IPS DF 4.7 (cell line): ENCODE measurements at regions not wholly inside any gene's neighbourhood (a gene's known extent, or its start where the extent isn't known, plus 50 kb on each side); places are given as distances from the start of the nearest gene placed in this dataset.
"Not testable (repeated sequence)": the region's sequence is repeated elsewhere in the genome, so short reads cannot be mapped to it uniquely, and the experiment has no call there.

Experiments used
- DNase-seq: peaks from one replicate; pipeline ENCODE4 v3.0.0-alpha.2; 2013; ENCODE audit warnings: low spot score; ENCODE audit errors: extremely low read depth

- not testable (repeated sequence) for DNase-seq
These were observed 306.4 kb downstream of the SEMA3D start for GRCh38 chr7:84880326-84880997.

- no peak for DNase-seq
These were observed 307.1 kb downstream of the SEMA3D start for GRCh38 chr7:84879570-84880325.

GRCh38 chr7:84877943-84878570, 308.8 kb downstream of the SEMA3D start:
- no peak for DNase-seq

GRCh38 chr7:84876061-84876821, 310.6 kb downstream of the SEMA3D start:
- DNase-seq = no peak

GRCh38 chr7:84865560-84865959, 321.3 kb downstream of the SEMA3D start:
- no peak for DNase-seq

- no peak for DNase-seq
These were observed 329.5 kb downstream of the SEMA3D start for GRCh38 chr7:84857336-84857735.

GRCh38 chr7:84855758-84856157, 331.1 kb downstream of the SEMA3D start:
- DNase-seq = no peak

GRCh38 chr7:84848974-84849372, 337.9 kb downstream of the SEMA3D start:
- DNase-seq = not testable (repeated sequence)

- no peak for DNase-seq
These were observed 338.5 kb downstream of the SEMA3D start for GRCh38 chr7:84848219-84848973.

- DNase-seq = no peak
These were observed 339.1 kb downstream of the SEMA3D start for GRCh38 chr7:84847790-84848189.

- DNase-seq = no peak
These were observed 339.8 kb downstream of the SEMA3D start for GRCh38 chr7:84847038-84847437.

GRCh38 chr7:84845971-84846370, 340.9 kb downstream of the SEMA3D start:
- no peak for DNase-seq

GRCh38 chr7:84844771-84845170, 342.1 kb downstream of the SEMA3D start:
- DNase-seq = no peak

GRCh38 chr7:84841809-84842208, 345.0 kb downstream of the SEMA3D start:
- DNase-seq = no peak

- no peak for DNase-seq
These were observed 348.0 kb downstream of the SEMA3D start for GRCh38 chr7:84838857-84839256.

GRCh38 chr7:84837405-84837804, 349.5 kb downstream of the SEMA3D start:
- DNase-seq = no peak

- no peak for DNase-seq
These were observed 357.1 kb downstream of the SEMA3D start for GRCh38 chr7:84829719-84830118.

GRCh38 chr7:84824057-84824651, 362.7 kb downstream of the SEMA3D start:
- DNase-seq = no peak

GRCh38 chr7:84823530-84823929, 363.3 kb downstream of the SEMA3D start:
- DNase-seq = no peak

GRCh38 chr7:84822941-84823510, 363.8 kb downstream of the SEMA3D start:
- no peak for DNase-seq
